HCT116 (cell line): ENCODE measurements at regions not wholly inside any gene's neighbourhood (a gene's known extent, or its start where the extent isn't known, plus 50 kb on each side); places are given as distances from the start of the nearest gene placed in this dataset.
"Not testable (repeated sequence)": the region's sequence is repeated elsewhere in the genome, so short reads cannot be mapped to it uniquely, and the experiment has no call there.

Experiments used
- ATAC-seq: fragments of 200-7000 bp; cut with Tn5 transposase; 2 replicates; pipeline ENCODE4 v1.9.1; 2020; ENCODE audit warnings: mild to moderate bottlenecking, moderate library complexity
- BruUV-seq: library from RNA; stranded (reverse); fragments of 400-500 nt; replicated peaks from 2 replicates; lab custom pipeline; 2021; lab: Mats Ljungman, UMichigan
- CTCF ChIA-PET: fragments of 300-600 bp; sonication (Branson Sonifier 250); formaldehyde crosslinking; loops from one replicate; lab custom pipeline; 2021; ENCODE audit warnings: antibody characterized with exemption; lab: Charles Lee
- POLR2A ChIA-PET: fragments of 300-600, 350-600 bp; sonication (Branson Sonifier 250); formaldehyde crosslinking; loops from one replicate; lab custom pipeline; 2021; ENCODE audit warnings: antibody characterized with exemption; lab: Charles Lee
- RAD21 ChIA-PET, 2 experiments: fragments of 300-600 bp; sonication (Branson Sonifier 250); formaldehyde crosslinking; loops; one replicate each; lab custom pipeline; 2023; ENCODE audit warnings: low total read pairs in 2 of 2; ENCODE audit not compliant: uncharacterized antibody in 2 of 2, unreplicated experiment in 2 of 2, low non-redundant PET in 1 of 2; lab: Charles Lee
- DNase-seq: peaks from one replicate; pipeline ENCODE4 v3.0.0-alpha.2; 2010; ENCODE audit warnings: low read depth, low spot score
- H2AFZ ChIP-seq: fragments of 200-600 bp; shearing (Covaris generic), sonication (generic); 2 replicates; pipeline ENCODE4 v1.6.1; 2017; ENCODE audit warnings: low read depth, mixed run types, mixed read lengths, antibody characterized with exemption, low read length; ENCODE audit not compliant: poor library complexity, severe bottlenecking
- H3K27ac ChIP-seq: 2 replicates; pipeline ENCODE4 v1.5.1; 2012; ENCODE audit warnings: low read depth, low read length
- H3K27me3 ChIP-seq: fragments of 200-600 bp; sonication (generic); 2 replicates; pipeline ENCODE4 v1.6.1; 2016; ENCODE audit warnings: mixed run types, low read length, mixed read lengths; ENCODE audit not compliant: insufficient read depth
- H3K36me3 ChIP-seq, 2 experiments: fragments of 200-500 bp in 1 of 2; fragments of 200-600 bp in 1 of 2; sonication (Bioruptor generic) in 1 of 2; sonication (generic) in 1 of 2; 2 replicates each; pipeline versions ENCODE4 v1.5.1 to v1.6.1; 2014 to 2016; ENCODE audit warnings: low read length in 2 of 2, inconsistent platforms in 1 of 2, mixed read lengths in 1 of 2, mixed run types in 1 of 2; ENCODE audit not compliant: insufficient read depth in 2 of 2, control insufficient read depth in 1 of 2
- H3K4me1 ChIP-seq, 2 experiments: fragments of 200-600 bp in 1 of 2; sonication (generic) in 1 of 2; 2 replicates each; pipeline versions ENCODE4 v1.5.1 to v1.6.1; 2012 to 2017; ENCODE audit warnings: low read length in 2 of 2, inconsistent platforms in 1 of 2, mild to moderate bottlenecking in 1 of 2, mixed read lengths in 1 of 2, mixed run types in 1 of 2, moderate library complexity in 1 of 2; ENCODE audit not compliant: insufficient read depth in 2 of 2, control insufficient read depth in 1 of 2
- H3K4me2 ChIP-seq: fragments of 200-600 bp; sonication (generic); 2 replicates; pipeline ENCODE4 v1.6.1; 2017; ENCODE audit warnings: mixed run types, low read length, mixed read lengths
- H3K4me3 ChIP-seq, 2 experiments: fragments of 200-600 bp in 1 of 2; sonication (generic) in 1 of 2; replicated peaks in 1 of 2; 2 replicates each; pipeline ENCODE4 v1.5.1; 2011 to 2016; ENCODE audit warnings: low read length in 2 of 2, control low read depth in 1 of 2, low read depth in 1 of 2, mild to moderate bottlenecking in 1 of 2, mixed read lengths in 1 of 2, mixed run types in 1 of 2
- H3K79me2 ChIP-seq: fragments of 200-600 bp; sonication (generic); 2 replicates; pipeline ENCODE4 v1.6.1; 2017; ENCODE audit warnings: mild to moderate bottlenecking, mixed run types, low read length, moderate library complexity, mixed read lengths; ENCODE audit not compliant: insufficient read depth
- H3K9ac ChIP-seq: fragments of 200-600 bp; sonication (generic); 2 replicates; pipeline ENCODE4 v1.6.1; 2016; ENCODE audit warnings: low read length, mixed read lengths
- H3K9me2 ChIP-seq: fragments of 200-600 bp; sonication (generic), shearing (Covaris generic); 2 replicates; pipeline ENCODE4 v1.6.1; 2017; ENCODE audit warnings: mixed run types, mild to moderate bottlenecking, moderate library complexity; ENCODE audit not compliant: insufficient read depth
- H3K9me3 ChIP-seq, 2 experiments: fragments of 200-500 bp in 1 of 2; fragments of 200-600 bp in 1 of 2; sonication (Bioruptor generic) in 1 of 2; sonication (generic) in 1 of 2; 2 replicates each; pipeline ENCODE4 v1.6.1; 2014 to 2017; ENCODE audit warnings: low read length in 2 of 2, mixed read lengths in 2 of 2, inconsistent platforms in 1 of 2, low read depth in 1 of 2, mild to moderate bottlenecking in 1 of 2, mixed run types in 1 of 2, moderate library complexity in 1 of 2; ENCODE audit not compliant: control insufficient read depth in 1 of 2, insufficient read depth in 1 of 2
- H4K20me1 ChIP-seq: fragments of 200-600 bp; sonication (generic), shearing (Covaris generic); 2 replicates; pipeline ENCODE4 v1.6.1; 2017; ENCODE audit warnings: mixed run types, mild to moderate bottlenecking, moderate library complexity; ENCODE audit not compliant: insufficient read depth
- EGR1 ChIP-seq: IDR thresholded peaks from 2 replicates; pipeline ENCODE4 v1.6.1; 2012; ENCODE audit warnings: low read depth
- MAX ChIP-seq: IDR thresholded peaks from 2 replicates; pipeline ENCODE4 v1.6.1; 2012
- POLR2A ChIP-seq: IDR thresholded peaks from 2 replicates; pipeline ENCODE4 v1.7.0; 2011; ENCODE audit warnings: borderline replicate concordance; ENCODE audit not compliant: insufficient read depth, insufficient read length; ENCODE audit errors: extremely low read depth
- POLR2AphosphoS5 ChIP-seq: IDR thresholded peaks from 2 replicates; pipeline ENCODE4 v1.6.1; 2011; ENCODE audit warnings: mild to moderate bottlenecking, low read depth, low read length, moderate library complexity
- RAD21 ChIP-seq: IDR thresholded peaks from 2 replicates; pipeline ENCODE4 v1.6.1; 2012; ENCODE audit warnings: low read depth, mild to moderate bottlenecking
- SP1 ChIP-seq: IDR thresholded peaks from 2 replicates; pipeline ENCODE4 v1.6.1; 2012; ENCODE audit warnings: low read depth
- intact Hi-C: fragments of 100-400 bp; cut with micrococcal nuclease; formaldehyde crosslinking; loops from 2 replicates; pipeline ENCODE4 v1.10.0; 2022

GRCh38 chr1:187696073-187696472, 867.3 kb downstream of the PLA2G4A start:
- no TSS peak for BruUV-seq
- intact Hi-C loops = no loop called here

GRCh38 chr1:187703138-187704130, 874.7 kb downstream of the PLA2G4A start:
- H3K36me3 ChIP-seq, H4K20me1 ChIP-seq, H3K9me2 ChIP-seq, H3K79me2 ChIP-seq, BruUV-seq, H3K9me3 ChIP-seq, RAD21 ChIA-PET, intact Hi-C loops, POLR2A ChIA-PET, H3K4me1 ChIP-seq, H3K4me3 ChIP-seq, H3K4me2 ChIP-seq, H3K9ac ChIP-seq, DNase-seq, CTCF ChIA-PET, ATAC-seq, H2AFZ ChIP-seq, H3K27me3 ChIP-seq, H3K27ac ChIP-seq: not testable (repeated sequence)

More at GRCh38 chr1:187696073-187696472, 867.3 kb downstream of the PLA2G4A start:
- RAD21 ChIA-PET = no interaction called here
- no peak overlapping the region for H3K4me2 ChIP-seq
- ATAC-seq (no peak), DNase-seq (no peak)
- H3K27me3 ChIP-seq = no peaks in the 10 kb centered on the region
- peaks cover 0 to 13% of the 10 kb centered on the region in 2 experiments; a peak in 2 of 4 replicates for H3K4me1 ChIP-seq
- H3K36me3 ChIP-seq = no peaks in the 10 kb centered on the region
- H3K9me3 ChIP-seq = no peaks in the 10 kb centered on the region
- H3K4me3 ChIP-seq = no peak overlapping the region
- no peak overlapping the region for H3K9ac ChIP-seq
- no peaks in the 10 kb centered on the region for H3K79me2 ChIP-seq
- CTCF ChIA-PET = no interaction called here
- H3K27ac ChIP-seq = no peak overlapping the region
- no peaks in the 10 kb centered on the region for H4K20me1 ChIP-seq
- H2AFZ ChIP-seq = no peak overlapping the region
- no peak for TF ChIP-seq RAD21
- no peak for TF ChIP-seq POLR2A
- no peak for TF ChIP-seq MAX
- no peak for TF ChIP-seq POLR2AphosphoS5
- TF ChIP-seq SP1 = no peak
- TF ChIP-seq EGR1 = no peak
- no peaks in the 10 kb centered on the region for H3K9me2 ChIP-seq
- POLR2A ChIA-PET = no interaction called here
